ENCODE measurements at regions not wholly inside any gene's neighbourhood (a gene's known extent, or its start where the extent isn't known, plus 50 kb on each side); places are given as distances from the start of the nearest gene placed in this dataset.

DNA sequence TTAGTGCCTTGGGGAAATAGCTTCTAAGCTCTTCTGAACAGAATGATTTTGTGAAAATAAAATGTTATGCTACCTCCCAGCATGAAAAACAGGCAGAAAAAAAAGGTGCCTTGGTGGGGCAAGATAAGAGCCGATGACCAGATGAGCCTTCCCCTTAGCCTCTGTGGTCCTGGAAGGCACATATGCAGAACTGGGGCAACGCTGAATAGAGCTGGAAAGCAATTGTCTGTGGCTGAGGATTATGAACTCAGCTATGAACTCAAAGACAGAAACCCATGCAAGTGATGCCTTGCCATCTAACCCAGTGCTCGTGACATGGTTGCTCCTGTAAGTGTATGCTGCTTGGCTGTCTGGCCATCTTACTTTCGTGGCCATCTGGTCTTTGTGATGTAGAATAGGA, 128.5 kb upstream of the FRMD6 start:
- H3K79me2 ChIP-seq (ENCODE audit: insufficient read depth): no peaks in the 10 kb centered on the region
- WGBS (ENCODE audit: low lambda C conversion rate): 92% methylated on average over 4 of the region's 4 CpGs
- H3K4me3 ChIP-seq (ENCODE audit: low read depth in 2 of 2, low read length in 1 of 2): no peak overlapping the region
- no peak for TF ChIP-seq CHD2 (IDR thresholded peaks at IDR 0.05; ENCODE audit: low read length, partially characterized antibody)
- TF ChIP-seq RCOR1 (IDR thresholded peaks at IDR 0.05; ENCODE audit: low read length): no peak
- no peak for TF ChIP-seq EZH2phosphoT487 (IDR thresholded peaks at IDR 0.05; ENCODE audit: borderline replicate concordance, low read depth)
- TF ChIP-seq RFX5 (IDR thresholded peaks at IDR 0.05; ENCODE audit: low read length): no peak
- TF ChIP-seq, protein P1, sequence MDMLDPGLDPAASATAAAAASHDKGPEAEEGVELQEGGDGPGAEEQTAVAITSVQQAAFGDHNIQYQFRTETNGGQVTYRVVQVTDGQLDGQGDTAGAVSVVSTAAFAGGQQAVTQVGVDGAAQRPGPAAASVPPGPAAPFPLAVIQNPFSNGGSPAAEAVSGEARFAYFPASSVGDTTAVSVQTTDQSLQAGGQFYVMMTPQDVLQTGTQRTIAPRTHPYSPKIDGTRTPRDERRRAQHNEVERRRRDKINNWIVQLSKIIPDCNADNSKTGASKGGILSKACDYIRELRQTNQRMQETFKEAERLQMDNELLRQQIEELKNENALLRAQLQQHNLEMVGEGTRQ (IDR thresholded peaks at IDR 0.05; ENCODE audit: borderline replicate concordance, low read depth, low read length): no peak
- TF ChIP-seq, protein P2, sequence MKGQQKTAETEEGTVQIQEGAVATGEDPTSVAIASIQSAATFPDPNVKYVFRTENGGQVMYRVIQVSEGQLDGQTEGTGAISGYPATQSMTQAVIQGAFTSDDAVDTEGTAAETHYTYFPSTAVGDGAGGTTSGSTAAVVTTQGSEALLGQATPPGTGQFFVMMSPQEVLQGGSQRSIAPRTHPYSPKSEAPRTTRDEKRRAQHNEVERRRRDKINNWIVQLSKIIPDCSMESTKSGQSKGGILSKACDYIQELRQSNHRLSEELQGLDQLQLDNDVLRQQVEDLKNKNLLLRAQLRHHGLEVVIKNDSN (IDR thresholded peaks at IDR 0.05; ENCODE audit: borderline replicate concordance, low read depth): no peak
- no peak for TF ChIP-seq GABPA (IDR thresholded peaks at IDR 0.05; ENCODE audit: low read depth)
- no peak for TF ChIP-seq NRF1 (IDR thresholded peaks at IDR 0.05; ENCODE audit: low read depth, low read length)
- no peak for TF ChIP-seq SIN3A (IDR thresholded peaks at IDR 0.05; ENCODE audit: borderline replicate concordance, low read depth, low read length)
- TF ChIP-seq ELF1 (IDR thresholded peaks at IDR 0.05): no peak
- TF ChIP-seq TCF12 (IDR thresholded peaks at IDR 0.05): no peak
- TF ChIP-seq FOXJ3 (CRISPR knock-in tag; IDR thresholded peaks at IDR 0.05): no peak
- TF ChIP-seq, protein P3, sequence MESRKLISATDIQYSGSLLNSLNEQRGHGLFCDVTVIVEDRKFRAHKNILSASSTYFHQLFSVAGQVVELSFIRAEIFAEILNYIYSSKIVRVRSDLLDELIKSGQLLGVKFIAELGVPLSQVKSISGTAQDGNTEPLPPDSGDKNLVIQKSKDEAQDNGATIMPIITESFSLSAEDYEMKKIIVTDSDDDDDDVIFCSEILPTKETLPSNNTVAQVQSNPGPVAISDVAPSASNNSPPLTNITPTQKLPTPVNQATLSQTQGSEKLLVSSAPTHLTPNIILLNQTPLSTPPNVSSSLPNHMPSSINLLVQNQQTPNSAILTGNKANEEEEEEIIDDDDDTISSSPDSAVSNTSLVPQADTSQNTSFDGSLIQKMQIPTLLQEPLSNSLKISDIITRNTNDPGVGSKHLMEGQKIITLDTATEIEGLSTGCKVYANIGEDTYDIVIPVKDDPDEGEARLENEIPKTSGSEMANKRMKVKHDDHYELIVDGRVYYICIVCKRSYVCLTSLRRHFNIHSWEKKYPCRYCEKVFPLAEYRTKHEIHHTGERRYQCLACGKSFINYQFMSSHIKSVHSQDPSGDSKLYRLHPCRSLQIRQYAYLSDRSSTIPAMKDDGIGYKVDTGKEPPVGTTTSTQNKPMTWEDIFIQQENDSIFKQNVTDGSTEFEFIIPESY (IDR thresholded peaks at IDR 0.05; ENCODE audit: borderline replicate concordance, low read depth): no peak
- no peak for TF ChIP-seq GATA2 (CRISPR knock-in tag; IDR thresholded peaks at IDR 0.05)
- TF ChIP-seq EP300 (IDR thresholded peaks at IDR 0.05; ENCODE audit: borderline replicate concordance in 1 of 2, low read depth in 1 of 2, low read length in 1 of 2): no peak
- TF ChIP-seq, protein P4, sequence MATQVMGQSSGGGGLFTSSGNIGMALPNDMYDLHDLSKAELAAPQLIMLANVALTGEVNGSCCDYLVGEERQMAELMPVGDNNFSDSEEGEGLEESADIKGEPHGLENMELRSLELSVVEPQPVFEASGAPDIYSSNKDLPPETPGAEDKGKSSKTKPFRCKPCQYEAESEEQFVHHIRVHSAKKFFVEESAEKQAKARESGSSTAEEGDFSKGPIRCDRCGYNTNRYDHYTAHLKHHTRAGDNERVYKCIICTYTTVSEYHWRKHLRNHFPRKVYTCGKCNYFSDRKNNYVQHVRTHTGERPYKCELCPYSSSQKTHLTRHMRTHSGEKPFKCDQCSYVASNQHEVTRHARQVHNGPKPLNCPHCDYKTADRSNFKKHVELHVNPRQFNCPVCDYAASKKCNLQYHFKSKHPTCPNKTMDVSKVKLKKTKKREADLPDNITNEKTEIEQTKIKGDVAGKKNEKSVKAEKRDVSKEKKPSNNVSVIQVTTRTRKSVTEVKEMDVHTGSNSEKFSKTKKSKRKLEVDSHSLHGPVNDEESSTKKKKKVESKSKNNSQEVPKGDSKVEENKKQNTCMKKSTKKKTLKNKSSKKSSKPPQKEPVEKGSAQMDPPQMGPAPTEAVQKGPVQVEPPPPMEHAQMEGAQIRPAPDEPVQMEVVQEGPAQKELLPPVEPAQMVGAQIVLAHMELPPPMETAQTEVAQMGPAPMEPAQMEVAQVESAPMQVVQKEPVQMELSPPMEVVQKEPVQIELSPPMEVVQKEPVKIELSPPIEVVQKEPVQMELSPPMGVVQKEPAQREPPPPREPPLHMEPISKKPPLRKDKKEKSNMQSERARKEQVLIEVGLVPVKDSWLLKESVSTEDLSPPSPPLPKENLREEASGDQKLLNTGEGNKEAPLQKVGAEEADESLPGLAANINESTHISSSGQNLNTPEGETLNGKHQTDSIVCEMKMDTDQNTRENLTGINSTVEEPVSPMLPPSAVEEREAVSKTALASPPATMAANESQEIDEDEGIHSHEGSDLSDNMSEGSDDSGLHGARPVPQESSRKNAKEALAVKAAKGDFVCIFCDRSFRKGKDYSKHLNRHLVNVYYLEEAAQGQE (IDR thresholded peaks at IDR 0.05; ENCODE audit: low read depth, low read length): no peak
- ChIA-PET POLR2A (no interaction called here), CTCF (interaction anchor here (0.9 to 1.8 kb wide), 4 partner anchors 11 to 240 kb away, joined by 3 to 7 read pairs (median 4); no protein-coding TSS in a partner anchor)
- DNase-seq: no peak
- no peaks in the 10 kb centered on the region for H3K9me2 ChIP-seq
- no peaks in the 10 kb centered on the region for H3K27me3 ChIP-seq (ENCODE audit: insufficient read depth)
- H3K27ac ChIP-seq (ENCODE audit: low read depth in 2 of 2, low read length in 1 of 2): peak overlapping the region; percentile 11 to 93; a peak in 2 of 4 replicates
- H3F3A ChIP-seq (replicated peaks; ENCODE audit: insufficient read depth): peaks cover 36% of the 10 kb centered on the region
- no peaks in the 10 kb centered on the region for H3K9me3 ChIP-seq
- no peak overlapping the region for H3K9ac ChIP-seq
- H3K4me1 ChIP-seq (ENCODE audit: control insufficient read depth in 1 of 2, insufficient read depth in 2 of 2, low read depth in 1 of 2, low read length in 1 of 2): peaks cover 0 to 23% of the 10 kb centered on the region in 2 experiments
- no peaks in the 10 kb centered on the region for H4K20me1 ChIP-seq (ENCODE audit: insufficient read depth)
- H2AFZ ChIP-seq (ENCODE audit: low read depth): no peak overlapping the region
- no peak overlapping the region for H3K4me2 ChIP-seq
- no peaks in the 10 kb centered on the region for H3K36me3 ChIP-seq (replicated peaks in 1 of 2; ENCODE audit: control insufficient read depth in 1 of 2, insufficient read depth in 2 of 2, low read length in 1 of 2)

Measured in SK-N-SH (cell line).